EL (cell line): ENCODE measurements at regions not wholly inside any gene's neighbourhood (a gene's known extent, or its start where the extent isn't known, plus 50 kb on each side); places are given as distances from the start of the nearest gene placed in this dataset.
"Not testable (repeated sequence)": the region's sequence is repeated elsewhere in the genome, so short reads cannot be mapped to it uniquely, and the experiment has no call there.

Experiments
- DNase-seq: peaks from one replicate; pipeline ENCODE4 v3.0.0-alpha.2; 2016

DNA sequence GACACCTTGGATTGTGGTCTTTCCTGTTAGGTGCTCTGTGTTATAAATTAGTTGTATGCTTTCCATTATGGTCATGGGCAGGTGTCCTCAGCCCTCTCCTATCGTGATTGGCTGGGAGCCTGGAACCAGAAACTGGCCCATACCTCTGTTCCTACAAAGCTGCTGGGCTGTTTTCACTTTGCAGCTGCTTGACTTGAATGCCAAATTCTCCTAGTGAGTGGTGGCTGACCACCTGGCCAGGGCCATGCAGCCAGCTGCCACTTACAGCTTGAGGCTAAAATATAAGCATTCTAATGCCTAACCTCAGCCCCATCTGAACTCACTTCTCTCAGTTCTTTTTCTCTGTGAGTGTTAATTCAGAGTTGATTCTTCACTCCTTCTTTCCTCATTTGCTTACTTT, 239.3 kb upstream of the GBE1 start:
- DNase-seq, result no peak

DNA sequence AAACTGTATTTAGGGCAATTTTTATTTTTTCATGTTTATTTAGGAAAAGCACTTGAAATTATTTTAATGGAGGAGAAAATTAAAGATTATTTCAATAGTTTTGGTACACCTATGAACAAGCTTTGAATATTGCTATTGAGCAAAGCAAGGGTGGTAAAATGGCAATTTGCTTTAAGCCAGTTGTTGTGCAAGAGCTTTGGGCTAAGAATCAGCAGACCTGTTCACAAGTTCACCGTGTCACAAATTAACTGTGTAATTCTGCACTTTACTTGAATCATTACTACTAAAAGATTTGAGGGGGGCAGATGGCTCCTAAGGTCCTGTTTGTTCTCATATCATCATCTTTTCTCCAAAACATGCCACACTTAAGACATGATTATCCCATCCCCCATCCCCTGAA, 238.9 kb upstream of the GBE1 start:
- DNase-seq, result no peak

DNA sequence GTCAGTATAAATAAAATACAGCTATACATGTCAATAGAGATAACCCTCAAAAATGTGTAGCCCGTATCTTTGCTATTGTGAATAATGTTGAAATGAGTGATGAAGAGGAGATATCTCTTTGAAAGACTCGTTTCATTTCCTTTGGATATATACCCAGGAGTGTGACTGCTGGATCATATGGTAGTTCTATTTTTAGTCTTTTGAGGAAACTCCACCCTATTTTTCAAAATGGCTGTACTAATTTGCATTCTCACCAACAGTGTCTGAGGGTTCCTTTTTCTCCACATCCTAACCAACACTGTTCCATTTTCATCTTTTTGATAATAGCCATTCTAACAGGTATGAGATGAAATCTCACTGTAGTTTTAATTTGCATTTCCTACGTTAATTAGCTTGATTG, 237.5 kb upstream of the GBE1 start:
- DNase-seq, result no peak

DNA sequence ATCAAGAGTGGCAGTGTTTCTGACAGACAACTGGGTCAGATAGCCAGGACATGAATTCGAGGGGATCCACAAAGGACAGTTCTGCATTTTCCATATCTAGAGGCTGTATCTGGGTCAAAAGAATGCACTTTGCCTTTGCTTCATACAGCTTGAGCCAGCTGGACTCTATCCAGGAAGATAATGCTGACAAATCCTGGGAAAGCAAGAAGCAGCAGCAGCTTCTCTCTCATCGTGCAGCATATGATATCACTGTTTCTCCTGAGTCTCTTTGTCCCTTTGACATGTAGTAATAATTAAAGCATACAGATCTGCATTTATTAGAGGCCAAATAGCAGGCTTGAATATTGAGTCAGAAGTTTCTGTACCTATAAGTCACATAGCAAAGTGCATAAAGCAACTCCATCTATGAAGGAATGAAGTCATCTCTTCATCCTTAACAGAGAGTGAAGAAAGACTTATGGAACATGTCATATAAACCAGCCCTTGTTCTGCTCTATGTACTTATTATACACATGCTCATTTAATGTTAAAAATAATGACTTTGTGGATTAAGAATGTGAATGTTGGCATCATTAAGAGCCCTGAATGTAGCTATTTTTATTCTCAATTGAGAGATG, 236.8 kb upstream of the GBE1 start:
- DNase-seq, result peak; percentile 2

DNA sequence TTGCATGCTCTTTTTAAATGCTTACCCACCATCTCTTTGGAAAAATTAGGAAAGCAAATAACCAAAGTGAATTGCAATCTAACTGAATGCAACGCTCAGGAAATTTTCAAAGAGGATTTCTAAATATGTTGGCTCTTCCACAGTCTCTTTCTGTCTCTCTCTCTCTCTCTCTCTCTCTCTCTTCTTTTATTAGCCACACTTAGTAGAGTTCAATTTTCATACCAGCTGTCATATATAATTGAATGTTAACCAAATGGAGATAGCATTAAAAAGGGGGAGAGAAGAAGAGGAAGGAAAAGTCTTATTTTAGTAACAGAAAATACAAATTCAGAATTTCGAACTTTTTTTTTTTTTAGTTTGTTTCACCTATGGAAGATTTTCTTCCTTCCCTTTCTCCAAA, 235.9 kb upstream of the GBE1 start:
- no peak for DNase-seq

DNA sequence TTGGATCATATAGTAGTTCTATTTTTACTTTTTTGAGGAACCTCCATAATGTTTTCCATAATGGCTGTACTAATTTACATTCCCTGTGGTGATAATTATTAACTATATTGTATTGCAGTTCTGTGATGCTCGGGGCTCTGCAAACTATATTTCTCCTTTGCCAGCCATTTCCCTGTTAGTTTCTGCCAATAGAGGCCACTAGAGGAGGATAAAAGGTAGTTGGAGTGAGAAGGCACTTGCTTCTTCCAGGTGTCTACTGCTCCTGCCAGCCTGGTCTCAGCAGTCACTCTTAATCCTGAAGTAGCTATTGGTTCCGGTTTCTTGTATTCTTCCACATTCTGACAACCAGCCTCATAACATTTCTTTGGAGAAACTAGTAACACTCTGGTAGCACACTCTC, 233.9 kb upstream of the GBE1 start:
- DNase-seq, result no peak

DNA sequence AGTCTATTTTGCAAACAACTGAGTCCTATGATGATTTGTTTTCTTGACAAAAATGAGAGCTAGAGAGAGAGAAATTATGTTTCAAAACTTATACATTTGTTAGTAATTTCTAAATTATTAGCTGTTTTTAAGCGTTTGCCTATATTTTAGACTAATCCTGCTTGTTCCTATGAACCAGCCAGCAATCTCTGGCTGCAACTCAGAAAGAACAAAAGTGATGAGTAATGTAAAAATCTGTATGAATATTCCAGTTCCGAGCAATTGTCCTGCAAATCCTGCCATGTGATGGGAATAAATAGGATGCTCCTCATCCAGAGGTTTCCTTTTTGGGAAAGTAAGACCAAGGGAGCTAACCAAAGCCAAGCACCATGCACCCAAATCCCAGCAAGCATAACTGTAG, 228.3 kb upstream of the GBE1 start:
- DNase-seq, result no peak

DNA sequence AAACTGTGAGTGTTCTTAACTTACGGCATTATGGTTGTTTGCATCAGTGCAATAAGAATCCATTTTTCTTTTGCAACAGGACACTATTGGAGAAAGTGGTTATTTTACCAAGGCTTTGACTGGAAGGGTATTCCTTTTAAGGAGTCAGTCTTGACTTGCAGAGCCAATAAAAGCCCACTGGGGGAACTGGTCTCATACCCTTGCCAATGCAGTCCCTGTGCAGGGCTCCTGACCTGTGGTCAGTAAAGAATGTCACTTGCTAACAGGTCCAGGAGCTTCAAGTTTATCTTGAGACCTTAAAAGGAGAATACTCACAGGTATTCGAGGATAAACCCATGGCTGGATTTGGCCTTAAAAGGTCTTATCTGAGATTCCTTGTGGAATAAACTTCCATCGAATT, 227.8 kb upstream of the GBE1 start:
- DNase-seq, result no peak

DNA sequence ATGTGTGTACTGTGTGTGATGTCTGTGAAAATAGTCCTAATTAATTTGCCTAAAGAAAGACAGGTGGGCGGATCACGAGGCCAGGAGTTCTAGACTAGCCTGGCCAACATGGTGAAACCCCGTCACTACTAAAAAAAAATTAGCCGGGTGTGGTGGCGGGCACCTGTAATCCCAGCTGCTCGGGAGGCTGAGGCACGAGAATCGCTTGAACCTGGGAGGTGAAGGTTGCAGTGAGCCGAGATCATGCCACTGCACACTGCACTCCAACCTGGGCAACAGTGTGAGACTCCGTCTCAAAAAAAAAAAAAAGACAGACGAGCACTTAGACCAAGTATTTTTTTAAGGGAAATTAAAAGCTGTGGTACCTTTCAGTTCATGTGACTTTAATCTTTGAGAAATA, 226.0 kb upstream of the GBE1 start:
- not testable (repeated sequence) for DNase-seq

DNA sequence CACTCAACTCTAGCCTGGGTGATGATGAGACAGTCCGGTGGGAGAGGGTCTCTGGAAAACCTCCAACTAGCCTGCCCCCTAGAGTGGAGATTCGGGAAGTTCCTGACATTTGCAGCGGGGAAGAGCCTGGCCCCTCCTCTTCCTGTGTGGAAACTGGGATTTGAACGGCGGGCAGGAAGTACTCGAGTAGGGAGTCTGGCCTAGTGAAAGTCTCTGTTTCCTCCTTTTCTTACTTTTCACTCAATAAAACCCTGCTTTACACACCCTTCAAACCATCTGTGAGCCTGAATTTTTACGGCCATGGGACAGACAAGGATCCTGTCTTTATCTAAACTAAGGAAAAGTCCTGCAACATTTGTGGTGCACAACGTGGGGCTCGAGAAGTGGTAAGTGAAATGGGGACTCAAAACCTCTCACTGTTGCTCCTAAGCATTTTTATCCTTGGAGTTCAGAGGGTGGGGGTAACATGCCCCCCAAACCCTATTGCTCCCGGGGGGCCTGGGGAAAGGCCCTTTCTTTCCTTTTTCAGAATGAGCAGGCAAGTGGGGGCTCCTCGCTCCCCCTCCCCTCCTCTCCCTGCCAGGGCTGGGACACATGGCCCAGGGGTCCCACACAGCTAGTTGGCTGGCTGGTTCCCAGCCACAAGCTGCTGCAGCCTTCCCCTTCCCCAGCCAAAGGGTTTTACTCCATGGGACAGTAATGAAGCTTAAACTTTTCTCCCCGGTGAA, 224.7 kb upstream of the GBE1 start:
- no peak for DNase-seq

DNA sequence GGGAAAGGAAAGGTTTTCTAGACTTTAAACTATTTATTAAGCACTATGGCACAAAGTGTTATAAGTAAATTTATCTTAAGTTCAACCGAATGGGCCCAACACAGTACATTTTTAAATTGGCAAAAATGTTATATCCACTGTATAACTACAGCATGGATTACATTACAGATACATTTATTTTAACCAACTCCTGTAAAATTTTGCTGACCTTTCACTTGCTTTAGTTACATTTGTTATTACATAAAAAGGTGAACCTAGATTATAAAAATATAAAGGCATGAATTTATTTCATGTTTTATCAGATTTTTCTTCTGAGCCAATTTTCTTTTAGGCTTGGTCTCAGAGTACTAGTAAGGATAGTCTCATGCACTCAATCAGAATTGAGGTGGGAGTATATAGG, 221.9 kb upstream of the GBE1 start:
- DNase-seq, result no peak

DNA sequence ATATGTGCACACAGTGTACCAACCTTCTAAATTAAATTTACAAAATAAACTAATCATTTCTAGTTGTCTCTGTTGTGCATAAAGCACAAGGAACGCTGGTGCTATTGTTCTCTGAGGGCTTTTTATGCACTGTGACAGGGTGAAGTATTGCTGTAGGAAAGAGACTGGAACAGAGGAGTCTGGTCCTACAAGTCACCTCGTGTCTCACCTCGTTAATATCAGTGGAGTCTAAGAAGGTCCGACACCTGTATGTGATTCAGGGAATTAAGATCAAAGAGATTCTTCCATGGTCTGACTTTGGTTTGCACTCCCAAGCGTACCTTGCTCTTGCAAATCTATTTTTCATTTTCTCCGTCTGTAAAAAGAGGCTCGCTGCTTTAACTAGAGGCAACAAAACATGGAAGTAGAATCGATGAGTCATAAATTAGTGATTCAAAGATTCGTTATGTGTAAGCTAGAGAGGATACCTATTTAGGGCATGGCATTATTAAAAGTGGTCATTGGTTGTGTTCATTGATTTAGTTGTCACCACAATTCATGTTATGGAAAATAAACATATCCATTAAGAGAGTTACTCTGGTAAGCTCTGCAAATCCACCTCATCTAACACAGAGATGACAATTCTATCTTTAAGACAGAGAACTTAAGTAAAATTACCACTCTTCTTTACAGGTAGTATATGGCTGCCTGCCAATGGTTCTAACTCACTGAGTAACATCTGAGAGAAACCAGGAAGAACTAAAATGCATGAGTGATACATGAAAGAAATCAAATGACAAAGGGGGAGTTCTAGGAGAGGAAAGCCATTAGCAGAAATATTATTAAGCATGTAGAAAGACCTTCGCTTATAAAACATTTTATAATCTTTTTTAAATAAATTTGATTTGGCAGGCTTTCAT, 219.4 kb upstream of the GBE1 start:
- DNase-seq, result no peak

DNA sequence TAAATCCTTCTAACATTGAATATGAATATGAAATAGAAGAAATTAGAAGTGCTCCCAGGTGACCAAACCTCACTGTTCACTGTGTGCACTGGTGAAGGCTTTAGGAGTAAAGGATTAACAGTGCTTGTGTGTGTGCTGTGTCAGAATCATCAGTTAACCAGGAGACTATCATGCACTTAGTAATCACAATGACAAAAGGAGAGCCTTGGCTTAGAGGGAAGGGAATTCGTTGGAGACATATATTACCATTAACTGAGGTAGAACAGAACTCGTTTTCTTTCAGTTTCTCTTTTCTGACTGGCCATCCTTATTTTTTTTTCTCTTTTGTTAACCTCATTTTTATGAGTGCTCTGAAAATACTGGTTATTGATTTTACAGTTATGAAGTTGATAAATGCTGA, 213.3 kb upstream of the GBE1 start:
- DNase-seq, result no peak

DNA sequence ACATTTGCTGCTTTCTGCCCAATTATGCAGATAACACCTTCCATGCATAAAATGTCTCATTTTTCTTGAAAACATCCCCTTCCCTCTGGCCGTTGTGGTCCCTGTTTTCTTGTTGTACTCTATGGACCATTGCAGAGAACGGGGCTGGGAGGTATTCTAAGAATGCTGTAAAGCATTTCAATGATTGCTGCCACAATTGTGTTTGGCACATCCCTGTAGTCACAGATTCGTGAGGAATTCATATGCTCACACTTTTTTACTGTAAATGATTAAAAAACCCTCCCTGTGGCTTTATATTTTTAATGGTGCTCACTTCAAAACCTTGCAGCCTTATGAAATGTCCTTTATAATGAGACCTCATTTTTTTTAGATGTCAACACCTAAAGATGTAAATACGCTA, 207.2 kb upstream of the GBE1 start:
- DNase-seq, result no peak

DNA sequence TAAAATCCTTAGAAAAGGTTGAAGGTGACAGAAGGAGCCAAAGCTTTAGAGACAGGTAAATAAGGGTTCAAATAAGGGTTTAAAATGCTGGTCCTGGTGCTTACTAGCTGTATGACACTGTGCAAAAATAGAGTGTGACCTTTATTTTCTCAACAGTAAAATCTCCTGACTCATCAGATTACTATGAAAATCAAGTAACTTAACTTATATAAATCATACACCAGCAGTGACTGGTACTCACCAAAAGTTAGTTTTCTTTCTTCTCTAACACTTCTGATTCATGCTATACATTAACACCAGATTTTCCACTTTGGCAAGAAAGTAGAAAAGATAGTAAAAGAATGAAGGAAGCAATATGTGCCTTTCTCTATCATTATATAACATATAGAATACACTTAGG, 205.9 kb upstream of the GBE1 start:
- DNase-seq, result no peak

DNA sequence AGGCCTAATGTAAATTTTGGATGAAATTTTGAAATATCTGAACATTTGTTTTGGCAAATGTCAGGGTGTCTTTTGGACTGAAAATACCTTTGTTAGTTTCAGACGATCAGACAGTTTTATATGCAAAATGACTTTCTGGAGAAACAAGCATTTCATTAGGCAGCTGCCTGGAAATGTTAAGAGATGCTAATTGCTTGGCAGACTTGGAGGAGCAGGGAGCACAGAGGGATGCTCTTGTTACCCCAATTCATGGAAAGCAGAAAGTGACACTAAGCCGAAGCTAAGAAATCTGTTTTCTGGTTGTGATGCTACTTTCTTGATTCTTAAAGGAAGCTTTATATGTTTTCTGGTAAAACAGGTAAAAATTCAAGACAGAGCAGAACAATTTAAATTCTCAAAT, 204.3 kb upstream of the GBE1 start:
- no peak for DNase-seq

DNA sequence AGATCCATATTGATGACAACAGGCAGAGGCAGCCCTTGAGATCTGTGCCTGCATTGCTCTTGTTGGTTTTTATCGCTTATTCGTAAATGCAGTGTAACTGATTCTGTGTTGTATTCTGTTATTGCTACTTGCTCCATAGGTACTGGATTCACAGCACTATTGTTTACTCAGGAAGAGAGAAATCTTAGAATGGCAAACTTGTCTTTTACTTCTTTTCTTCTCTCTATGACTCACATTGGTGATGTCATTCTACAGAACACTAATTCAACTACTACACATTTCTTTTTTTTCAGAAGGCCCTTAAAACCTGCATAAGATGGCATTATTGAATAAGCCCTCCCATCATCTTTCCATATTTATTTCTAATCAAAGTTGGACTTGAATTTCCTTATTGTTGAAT, 201.0 kb upstream of the GBE1 start:
- DNase-seq, result no peak

DNA sequence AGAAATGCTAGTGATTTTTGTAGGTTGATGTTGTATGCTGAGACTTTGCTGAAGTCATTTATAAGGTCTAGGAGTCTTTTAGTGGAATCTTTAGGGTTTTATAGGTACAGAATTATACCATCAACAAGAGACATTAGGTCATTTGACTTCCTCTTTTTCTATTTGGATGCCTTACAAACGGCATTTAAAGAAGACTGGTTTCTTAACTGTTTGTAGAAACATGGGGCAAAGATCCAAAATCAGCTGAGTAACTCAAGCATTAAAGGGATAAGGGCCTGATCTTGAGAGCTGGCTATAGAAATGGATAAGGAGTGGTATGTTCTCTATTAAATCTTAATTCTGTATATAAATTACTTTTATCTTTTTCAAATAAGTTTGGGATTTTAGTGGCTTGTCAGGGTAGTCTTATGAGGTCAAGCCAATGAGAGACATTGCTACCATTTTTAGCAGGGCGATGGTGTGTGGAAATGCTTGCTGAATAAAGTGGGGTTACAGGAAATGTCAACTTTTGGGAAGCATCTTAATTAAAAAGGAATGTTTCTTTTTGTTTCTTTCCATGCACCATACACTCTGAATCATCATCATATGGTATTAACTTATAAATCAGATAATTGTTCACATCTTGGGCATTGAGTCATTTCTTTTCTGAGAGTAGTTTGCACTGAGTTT, 197.7 kb upstream of the GBE1 start:
- DNase-seq, result no peak

DNA sequence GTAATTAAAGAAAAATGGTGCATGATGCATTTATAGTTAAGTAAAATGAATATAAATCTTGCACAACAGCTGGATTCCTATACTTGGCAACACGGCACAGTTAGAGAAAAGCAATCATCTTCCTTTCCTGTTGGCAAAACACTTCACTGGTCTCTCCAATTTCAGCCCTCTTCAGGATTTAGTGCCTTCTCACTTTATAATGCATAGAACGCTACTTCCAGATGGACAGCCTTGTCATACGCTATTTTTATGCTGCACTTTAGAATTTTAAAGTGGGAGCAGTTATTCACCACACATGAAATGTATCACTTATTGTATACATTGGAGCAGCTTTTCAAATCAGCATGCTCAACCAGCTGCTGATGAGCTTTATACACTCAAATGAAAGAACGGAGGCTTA, 194.4 kb upstream of the GBE1 start:
- no peak for DNase-seq

DNA sequence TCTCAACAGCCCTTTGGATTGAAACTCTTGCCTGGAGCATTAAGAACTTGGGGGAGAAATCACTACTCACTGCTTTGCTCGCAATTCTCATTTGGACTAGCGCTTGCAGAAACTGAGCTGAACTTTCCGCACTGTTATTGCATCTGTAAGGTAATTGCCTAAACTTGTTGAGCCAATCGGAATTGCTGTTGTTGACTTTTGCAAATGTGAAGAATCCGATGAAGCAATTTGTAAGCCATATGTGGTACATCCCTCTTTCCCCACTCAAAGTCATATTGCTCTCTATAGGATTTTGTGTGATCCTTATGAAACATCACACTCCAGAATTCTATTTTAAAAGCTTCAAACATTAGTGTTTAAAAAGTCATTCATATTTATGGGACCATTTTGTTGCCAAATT, 191.7 kb upstream of the GBE1 start:
- DNase-seq, result no peak

DNA sequence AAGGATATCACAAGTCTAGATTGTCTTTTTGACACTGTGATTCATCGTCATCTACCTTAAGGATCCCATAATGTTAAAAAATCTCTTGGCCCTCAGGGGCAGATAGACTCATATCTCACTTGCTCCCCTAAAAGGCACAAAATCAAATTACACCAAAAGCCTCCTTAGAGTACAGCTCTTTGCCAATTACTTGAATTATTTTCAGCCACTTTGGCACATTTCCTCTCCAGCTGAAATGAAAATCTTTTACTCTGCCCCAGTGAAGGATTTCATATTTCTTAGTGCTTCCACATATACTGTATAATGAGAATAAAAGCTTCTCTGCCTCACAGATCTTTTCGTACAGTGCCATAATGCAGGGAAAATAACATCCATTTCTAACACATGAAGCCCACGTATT, 190.7 kb upstream of the GBE1 start:
- no peak for DNase-seq

DNA sequence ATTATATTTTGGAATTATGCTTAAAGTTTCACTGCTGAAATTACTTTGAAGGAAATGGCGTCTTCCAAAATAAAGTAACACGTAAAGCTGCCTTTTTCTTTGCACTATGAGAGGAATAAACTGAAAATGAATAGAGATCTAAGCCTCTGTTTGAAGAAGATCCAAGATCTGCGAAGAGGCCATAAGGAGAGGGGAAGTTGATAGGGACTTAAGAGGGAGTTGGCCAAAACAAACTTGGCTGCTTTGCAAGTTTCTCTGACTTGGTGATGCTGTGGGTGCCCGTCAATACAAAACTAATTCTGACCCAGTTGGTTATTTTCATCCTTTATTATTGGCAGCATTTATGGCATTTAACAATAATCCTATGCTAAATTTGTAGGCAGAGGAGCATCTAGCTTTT, 190.2 kb upstream of the GBE1 start:
- no peak for DNase-seq

DNA sequence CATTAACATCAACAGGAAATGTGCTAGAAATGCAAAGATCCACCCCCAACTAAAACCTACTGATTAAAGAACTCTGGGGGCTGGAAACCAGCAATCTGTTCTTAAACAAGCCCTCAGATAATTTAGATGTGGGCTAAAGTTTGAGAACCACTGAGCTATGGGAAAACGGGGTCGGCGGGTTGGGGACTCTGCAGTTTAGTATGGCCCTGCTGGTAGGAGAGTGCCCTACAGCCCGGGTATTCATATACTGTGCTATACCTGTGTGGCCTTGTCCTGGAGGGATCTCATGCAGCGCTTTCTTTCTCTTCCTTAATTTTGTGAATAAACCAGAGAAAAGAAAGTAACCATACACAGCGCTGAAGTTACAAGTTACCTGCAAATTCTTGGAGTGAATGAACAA, 189.7 kb upstream of the GBE1 start:
- no peak for DNase-seq

DNA sequence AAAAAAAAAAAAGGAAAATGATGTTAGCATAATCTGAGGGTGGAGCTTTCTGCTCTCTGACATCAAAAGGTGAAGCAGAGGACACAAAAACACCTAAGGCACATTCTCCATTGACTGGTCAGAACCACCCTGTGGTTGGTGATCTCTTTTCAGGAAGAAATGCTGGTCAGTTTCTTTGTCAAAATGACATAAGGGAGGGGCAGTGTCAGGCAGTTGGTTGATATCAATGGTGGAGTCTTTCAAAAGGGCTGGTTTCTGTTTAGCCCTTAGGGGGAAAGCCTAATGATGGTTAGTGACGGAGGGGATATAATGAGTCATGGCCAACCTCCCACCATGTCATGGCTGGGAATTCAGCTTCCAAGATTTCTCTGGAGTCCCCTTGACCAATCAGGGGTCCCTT, 185.9 kb upstream of the GBE1 start:
- no peak for DNase-seq
